ENCODE measurements at regions not wholly inside any gene's neighbourhood (a gene's known extent, or its start where the extent isn't known, plus 50 kb on each side); places are given as distances from the start of the nearest gene placed in this dataset.

DNA sequence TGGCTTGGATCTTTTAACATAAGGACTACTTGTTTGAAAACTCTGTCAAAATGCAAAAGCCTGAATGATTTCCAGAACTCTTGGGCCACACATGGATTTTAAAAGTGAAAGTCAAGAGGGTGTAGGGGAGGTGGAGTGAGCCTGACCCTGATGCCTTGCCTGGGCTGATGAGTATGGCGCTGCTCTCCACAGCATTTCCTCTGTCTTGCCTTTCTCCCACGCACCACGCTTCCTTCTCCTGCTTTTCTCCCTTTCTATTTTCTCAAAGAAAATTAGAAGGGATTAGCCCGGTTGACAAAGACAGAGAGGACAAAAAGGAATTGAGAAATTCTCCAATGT is 207.0 kb upstream of the CCDC68 start:
- Mint-ChIP-seq H3K9me3 (peaks cover 4% of the 10 kb centered on the region), H3K27ac (no peak overlapping the region), H3K4me1 (no peaks in the 10 kb centered on the region), H3K27me3 (peaks cover 5% of the 10 kb centered on the region), H3K4me3 (no peak overlapping the region), H3K36me3 (ENCODE audit: low read depth) (no peaks in the 10 kb centered on the region)
- ATAC-seq (replicated peaks): no peak

DNA sequence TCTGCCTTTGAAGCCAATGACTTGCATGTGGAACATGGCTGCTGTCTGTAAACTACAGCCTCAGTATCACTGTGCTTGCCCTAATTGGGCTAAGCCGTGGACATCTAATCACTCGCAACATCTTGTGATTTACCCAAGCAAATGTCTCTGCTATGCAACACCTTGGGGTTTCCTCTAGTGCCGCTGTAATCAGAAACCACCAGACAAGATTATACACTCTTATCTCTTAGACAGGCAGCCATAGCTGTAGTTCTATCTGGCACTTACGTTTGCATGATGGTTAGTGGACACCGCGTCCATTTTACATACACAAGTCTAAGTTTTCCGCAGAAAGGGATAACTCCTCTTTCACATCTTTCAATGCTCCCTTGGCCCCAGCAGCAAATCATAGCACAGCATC is 204.3 kb upstream of the CCDC68 start:
- ATAC-seq (replicated peaks): no peak
- peaks cover 5% of the 10 kb centered on the region for H3K27me3 Mint-ChIP-seq
- H3K4me3 Mint-ChIP-seq: no peak overlapping the region
- H3K4me1 Mint-ChIP-seq: no peaks in the 10 kb centered on the region
- no peaks in the 10 kb centered on the region for H3K36me3 Mint-ChIP-seq (ENCODE audit: low read depth)
- peaks cover 4% of the 10 kb centered on the region for H3K9me3 Mint-ChIP-seq
- no peak overlapping the region for H3K27ac Mint-ChIP-seq

DNA sequence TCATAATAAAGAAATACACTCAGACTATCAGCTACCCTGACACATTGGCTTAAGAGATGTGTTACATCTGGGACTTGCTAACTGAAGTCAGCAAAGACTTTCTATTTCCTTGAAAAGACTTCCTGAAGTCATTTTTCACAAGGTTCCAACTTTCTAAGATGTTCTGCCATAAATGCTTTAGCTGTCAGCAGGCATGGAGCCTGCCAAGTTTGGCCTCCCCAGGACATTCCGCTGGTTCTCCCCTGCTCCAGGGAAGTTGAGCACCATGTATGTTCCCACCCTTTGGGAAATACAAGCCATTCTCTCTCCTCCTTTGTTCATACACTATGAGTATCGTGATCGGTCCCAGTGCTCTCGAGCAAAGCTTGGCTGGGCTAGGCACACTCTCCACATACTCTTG is 202.7 kb upstream of the CCDC68 start:
- Mint-ChIP-seq H3K9me3 (peaks cover 4% of the 10 kb centered on the region), H3K27ac (no peak overlapping the region), H3K27me3 (peaks cover 5% of the 10 kb centered on the region), H3K36me3 (ENCODE audit: low read depth) (no peaks in the 10 kb centered on the region), H3K4me3 (no peak overlapping the region), H3K4me1 (no peaks in the 10 kb centered on the region)
- no peak for ATAC-seq (replicated peaks)

DNA sequence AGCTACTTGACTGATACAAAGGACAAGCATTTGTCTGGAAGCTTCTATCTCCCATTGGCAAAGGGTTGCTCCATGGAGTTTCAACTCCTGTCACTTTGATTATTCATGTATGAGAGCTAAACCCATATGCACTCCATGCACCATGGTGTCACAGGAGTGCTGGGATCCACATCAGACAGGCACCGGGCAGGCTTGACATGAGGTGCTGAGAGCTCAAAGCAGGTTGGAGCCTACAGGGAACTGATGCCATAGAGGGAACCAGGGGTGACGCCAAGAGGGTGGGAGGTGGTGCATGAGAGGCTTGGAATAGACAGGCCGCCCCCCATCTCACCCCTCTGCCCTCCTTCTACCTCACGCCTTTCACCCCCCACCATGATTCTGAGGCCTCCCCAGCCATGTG is 199.8 kb upstream of the CCDC68 start:
- Mint-ChIP-seq H3K27ac (no peak overlapping the region), H3K9me3 (peaks cover 4% of the 10 kb centered on the region), H3K27me3 (no peaks in the 10 kb centered on the region), H3K4me1 (no peaks in the 10 kb centered on the region), H3K36me3 (ENCODE audit: low read depth) (no peaks in the 10 kb centered on the region), H3K4me3 (no peak overlapping the region)
- ATAC-seq (replicated peaks): no peak

DNA sequence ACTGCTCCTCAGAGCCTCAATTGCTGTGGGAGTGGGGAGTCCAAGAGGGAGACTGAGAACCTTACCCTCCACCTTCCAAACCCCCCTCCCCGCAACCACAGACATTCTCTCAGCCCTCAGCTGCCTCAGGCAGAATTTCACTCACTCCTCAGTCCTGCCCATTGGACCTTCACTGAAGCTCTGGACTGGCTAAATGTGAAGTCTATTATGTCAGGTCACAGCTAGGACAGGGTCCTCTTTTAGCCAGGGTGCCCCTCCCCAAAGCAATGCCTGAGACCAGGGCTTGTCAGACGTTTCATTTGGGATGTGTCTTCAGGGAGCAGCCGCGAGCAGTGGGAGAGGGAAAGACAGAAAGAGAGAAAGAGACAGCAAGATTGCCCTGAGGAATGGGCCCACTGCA is 199.3 kb upstream of the CCDC68 start:
- Mint-ChIP-seq H3K27ac (no peak overlapping the region), H3K36me3 (ENCODE audit: low read depth) (no peaks in the 10 kb centered on the region), H3K4me3 (no peak overlapping the region), H3K4me1 (no peaks in the 10 kb centered on the region), H3K9me3 (peaks cover under 1% of the 10 kb centered on the region), H3K27me3 (no peaks in the 10 kb centered on the region)
- ATAC-seq (replicated peaks): no peak

DNA sequence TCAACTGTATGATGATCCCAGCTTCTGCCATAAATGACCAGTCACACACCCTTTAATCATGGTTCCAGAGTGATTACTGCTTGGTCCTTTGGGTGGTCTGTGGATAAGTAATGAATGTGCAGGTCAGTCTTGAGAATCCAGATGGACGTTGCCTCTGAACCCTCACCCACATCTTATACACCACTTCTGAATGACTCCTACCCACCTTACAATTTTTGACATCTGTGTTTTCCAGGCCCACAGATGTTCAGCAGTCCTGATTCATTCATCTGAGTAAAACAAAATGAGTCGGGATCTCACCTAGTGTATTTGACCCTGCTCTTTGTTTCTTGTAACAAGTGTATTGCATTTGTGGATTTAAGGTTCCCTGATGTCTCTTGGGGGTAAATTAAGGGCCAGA is 194.1 kb upstream of the CCDC68 start:
- H3K4me3 Mint-ChIP-seq: no peak overlapping the region
- H3K9me3 Mint-ChIP-seq: no peaks in the 10 kb centered on the region
- no peaks in the 10 kb centered on the region for H3K36me3 Mint-ChIP-seq (ENCODE audit: low read depth)
- no peak for ATAC-seq (replicated peaks)
- H3K4me1 Mint-ChIP-seq: no peaks in the 10 kb centered on the region
- peaks cover 8% of the 10 kb centered on the region for H3K27me3 Mint-ChIP-seq
- no peak overlapping the region for H3K27ac Mint-ChIP-seq

DNA sequence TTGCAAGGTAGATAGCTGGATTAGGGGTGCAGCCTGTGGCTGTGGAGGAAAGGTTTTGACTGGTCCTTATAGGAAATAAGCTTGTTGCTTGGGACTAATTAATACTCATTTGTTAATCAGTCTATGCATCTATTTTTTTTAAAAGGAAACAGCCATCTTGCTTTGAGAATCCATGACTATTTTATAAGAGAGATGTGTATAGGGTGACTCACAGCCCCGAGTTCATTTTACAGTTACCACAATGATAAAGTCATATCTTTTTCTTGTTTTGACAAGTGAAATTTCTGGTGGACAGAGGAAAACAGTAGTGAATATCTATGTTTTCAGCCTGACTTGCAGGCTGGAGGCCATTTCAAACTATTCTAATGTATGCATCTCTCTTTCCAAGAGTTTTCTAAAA is 193.5 kb upstream of the CCDC68 start:
- no peak for ATAC-seq (replicated peaks)

DNA sequence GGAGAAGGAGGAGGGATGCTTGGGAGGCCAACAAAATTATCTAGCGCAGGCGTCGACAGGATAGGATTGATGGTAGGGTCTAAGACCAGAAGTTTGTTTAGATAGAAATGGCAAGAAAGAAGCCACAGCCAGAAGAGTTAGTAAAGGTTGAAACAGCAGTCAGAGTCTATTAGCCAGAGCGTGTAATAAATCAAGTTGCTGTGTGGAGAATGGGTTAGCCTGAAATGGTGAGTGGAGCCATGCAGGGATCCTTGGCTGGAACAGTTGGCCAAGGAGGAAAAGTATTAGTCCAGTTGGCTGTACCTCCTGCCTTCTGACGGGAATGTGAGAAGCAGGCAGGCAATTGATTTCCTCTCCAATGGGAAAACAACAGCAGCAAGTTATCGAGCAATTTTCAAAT is 190.7 kb upstream of the CCDC68 start:
- H3K4me3 Mint-ChIP-seq: no peak overlapping the region
- no peaks in the 10 kb centered on the region for H3K9me3 Mint-ChIP-seq
- peaks cover 8% of the 10 kb centered on the region for H3K27me3 Mint-ChIP-seq
- H3K36me3 Mint-ChIP-seq (ENCODE audit: low read depth): no peaks in the 10 kb centered on the region
- no peaks in the 10 kb centered on the region for H3K4me1 Mint-ChIP-seq
- no peak overlapping the region for H3K27ac Mint-ChIP-seq
- no peak for ATAC-seq (replicated peaks)

More for the DNA sequence above, 193.5 kb upstream of the CCDC68 start:
- no peaks in the 10 kb centered on the region for H3K36me3 Mint-ChIP-seq (ENCODE audit: low read depth)
- H3K27ac Mint-ChIP-seq: no peak overlapping the region
- no peaks in the 10 kb centered on the region for H3K4me1 Mint-ChIP-seq
- H3K27me3 Mint-ChIP-seq: peaks cover 8% of the 10 kb centered on the region
- H3K9me3 Mint-ChIP-seq: no peaks in the 10 kb centered on the region
- H3K4me3 Mint-ChIP-seq: no peak overlapping the region

DNA sequence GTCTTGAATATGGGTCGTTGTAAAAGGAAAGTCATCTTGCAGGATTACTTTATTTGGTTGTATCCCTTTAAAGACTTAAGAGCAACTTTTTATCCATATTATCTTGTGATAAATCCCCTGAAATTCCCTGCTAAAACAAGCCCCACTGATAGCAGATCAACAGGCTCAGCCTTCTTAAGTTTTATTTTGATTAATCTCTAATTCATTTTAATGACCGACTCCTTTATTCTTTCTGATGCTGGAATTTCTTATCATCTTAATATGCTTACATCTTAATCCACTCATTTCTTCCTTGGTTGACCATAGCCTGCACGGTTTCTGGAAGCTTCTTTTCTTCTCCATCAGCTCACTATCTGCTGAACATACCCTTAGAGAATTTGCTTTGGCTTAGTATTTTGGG is 188.5 kb upstream of the CCDC68 start:
- peaks cover 8% of the 10 kb centered on the region for H3K27me3 Mint-ChIP-seq

DNA sequence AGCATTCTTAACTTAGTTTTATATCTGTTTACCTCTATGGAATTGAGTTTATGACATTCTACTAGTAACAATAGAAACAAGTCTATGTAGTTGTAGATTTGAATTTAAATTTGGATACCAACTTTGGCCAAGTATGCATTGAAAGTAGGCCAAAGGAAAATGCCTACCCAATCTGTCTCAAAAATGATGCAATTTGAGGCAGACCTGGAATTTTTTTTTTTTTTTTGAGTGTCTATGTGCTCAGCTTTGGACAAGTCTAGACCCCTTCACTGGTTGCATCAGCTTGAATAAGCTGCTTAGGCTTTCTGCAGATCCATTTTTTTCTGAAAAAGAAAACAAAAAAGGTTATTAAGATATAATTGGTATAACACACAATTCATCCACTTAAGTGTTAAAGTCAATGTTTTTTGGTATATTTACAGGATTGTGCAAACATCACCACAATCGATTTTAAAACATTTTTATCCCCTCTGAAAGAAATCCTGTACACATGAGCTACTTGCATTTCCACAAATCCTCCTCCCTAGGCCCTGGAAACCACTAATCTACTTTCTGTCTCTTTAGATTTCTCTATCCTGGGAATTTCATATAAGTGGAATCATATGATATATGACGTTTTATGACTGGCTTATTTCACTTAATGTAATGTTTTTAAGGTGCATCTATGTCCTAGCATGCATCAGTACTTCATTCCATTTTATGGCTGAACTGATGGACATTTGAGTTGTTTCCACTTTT is 185.1 kb upstream of the CCDC68 start:
- H3K27me3 Mint-ChIP-seq: peaks cover 7% of the 10 kb centered on the region
- no peaks in the 10 kb centered on the region for H3K36me3 Mint-ChIP-seq (ENCODE audit: low read depth)
- H3K4me3 Mint-ChIP-seq: no peak overlapping the region
- ATAC-seq (replicated peaks): no peak
- H3K4me1 Mint-ChIP-seq: no peaks in the 10 kb centered on the region
- no peak overlapping the region for H3K27ac Mint-ChIP-seq
- peaks cover 8% of the 10 kb centered on the region for H3K9me3 Mint-ChIP-seq

More for the DNA sequence above, 188.5 kb upstream of the CCDC68 start:
- Mint-ChIP-seq H3K4me3 (no peak overlapping the region), H3K36me3 (ENCODE audit: low read depth) (no peaks in the 10 kb centered on the region), H3K27ac (no peak overlapping the region), H3K9me3 (peaks cover 4% of the 10 kb centered on the region), H3K4me1 (no peaks in the 10 kb centered on the region)
- ATAC-seq (replicated peaks): no peak

DNA sequence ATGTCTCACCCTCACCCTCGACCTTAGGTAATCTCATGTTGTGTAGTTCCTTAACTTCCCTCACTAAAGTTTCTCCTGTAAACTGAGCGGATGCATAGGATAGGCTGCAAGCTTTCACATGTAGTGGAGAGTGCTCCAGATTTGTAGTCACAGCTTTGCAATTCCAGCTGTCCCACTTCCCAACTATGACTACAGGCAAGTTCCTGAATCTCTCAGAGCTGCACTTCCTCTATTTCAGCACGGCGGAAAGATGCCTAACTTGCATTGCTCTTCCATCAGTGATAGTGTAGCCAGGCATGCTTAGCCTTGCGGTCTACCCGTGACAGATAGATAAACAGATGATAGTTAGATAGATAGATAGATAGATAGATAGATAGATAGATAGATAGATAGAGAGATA is 183.1 kb upstream of the CCDC68 start:
- Mint-ChIP-seq H3K36me3 (ENCODE audit: low read depth) (no peaks in the 10 kb centered on the region), H3K4me3 (no peak overlapping the region), H3K27ac (no peak overlapping the region), H3K27me3 (peaks cover 5% of the 10 kb centered on the region), H3K9me3 (peaks cover 8% of the 10 kb centered on the region), H3K4me1 (no peaks in the 10 kb centered on the region)
- ATAC-seq (replicated peaks): no peak

DNA sequence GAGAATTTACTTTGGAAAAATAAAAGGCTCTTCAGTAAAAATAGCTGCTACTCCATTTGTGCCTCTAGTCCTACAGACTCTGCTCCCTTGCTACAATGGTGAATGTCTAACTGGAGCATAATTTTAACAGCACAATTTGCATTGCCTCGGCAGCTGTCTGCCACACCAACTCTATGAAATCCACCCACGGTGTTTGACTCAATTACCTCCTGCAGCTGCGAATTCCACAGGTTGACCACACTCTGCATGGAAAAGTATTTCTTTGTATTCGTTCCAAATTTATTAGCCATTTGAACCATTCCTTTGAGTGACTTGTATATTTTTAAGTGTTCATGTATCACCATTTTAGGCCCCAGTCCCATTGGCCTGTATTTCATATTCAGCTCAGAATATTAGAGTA is 182.1 kb upstream of the CCDC68 start:
- Mint-ChIP-seq H3K9me3 (peaks cover 8% of the 10 kb centered on the region), H3K36me3 (ENCODE audit: low read depth) (no peaks in the 10 kb centered on the region), H3K4me3 (no peak overlapping the region), H3K27ac (no peak overlapping the region), H3K4me1 (no peaks in the 10 kb centered on the region), H3K27me3 (peaks cover 5% of the 10 kb centered on the region)
- no peak for ATAC-seq (replicated peaks)

DNA sequence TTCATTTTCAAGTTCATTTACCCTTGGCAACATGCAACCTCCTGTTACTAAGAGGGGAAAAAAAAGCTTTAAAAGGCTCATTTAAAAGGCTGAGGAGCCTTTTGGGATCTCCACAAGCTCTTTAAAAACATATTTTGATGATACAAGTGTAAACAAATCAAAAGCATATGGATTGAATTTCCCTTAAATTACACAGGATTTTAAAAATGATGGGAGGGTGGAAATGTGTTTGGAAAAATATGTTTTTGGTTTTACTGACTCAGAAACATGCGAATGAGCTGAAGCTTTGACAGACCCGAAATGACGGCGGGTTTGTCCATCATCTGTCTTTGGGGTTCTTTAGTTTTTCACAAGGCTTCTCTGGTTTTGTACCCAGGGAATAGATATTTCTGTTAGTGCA is 180.6 kb upstream of the CCDC68 start:
- Mint-ChIP-seq H3K27ac (no peak overlapping the region), H3K27me3 (peaks cover 8% of the 10 kb centered on the region), H3K9me3 (peaks cover 8% of the 10 kb centered on the region), H3K4me1 (no peaks in the 10 kb centered on the region), H3K4me3 (no peak overlapping the region), H3K36me3 (ENCODE audit: low read depth) (no peaks in the 10 kb centered on the region)
- ATAC-seq (replicated peaks): no peak

DNA sequence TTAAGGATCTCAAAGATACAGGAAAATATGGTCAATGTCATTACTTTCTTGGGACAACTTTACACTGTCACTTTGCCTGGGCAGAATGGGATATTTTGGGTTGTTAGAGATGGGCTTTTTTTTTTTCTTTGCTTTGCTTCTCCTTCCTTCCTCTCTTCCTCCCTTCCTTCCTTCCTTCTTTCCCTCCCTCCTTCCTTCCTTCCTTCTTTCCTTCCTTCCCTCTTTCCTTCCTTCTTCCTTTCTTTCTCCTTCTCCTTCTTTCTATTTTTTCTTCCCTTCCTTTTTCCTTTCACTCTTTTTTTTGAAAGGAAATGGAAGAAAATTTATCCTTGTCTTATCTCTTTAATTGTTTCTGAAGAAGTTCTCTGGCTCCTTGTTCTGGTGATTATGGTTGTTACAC is 180.0 kb upstream of the CCDC68 start:
- peaks cover 8% of the 10 kb centered on the region for H3K9me3 Mint-ChIP-seq
- no peak overlapping the region for H3K4me3 Mint-ChIP-seq
- H3K27ac Mint-ChIP-seq: no peak overlapping the region
- peaks cover 8% of the 10 kb centered on the region for H3K27me3 Mint-ChIP-seq
- no peaks in the 10 kb centered on the region for H3K36me3 Mint-ChIP-seq (ENCODE audit: low read depth)
- no peak for ATAC-seq (replicated peaks)
- H3K4me1 Mint-ChIP-seq: no peaks in the 10 kb centered on the region

DNA sequence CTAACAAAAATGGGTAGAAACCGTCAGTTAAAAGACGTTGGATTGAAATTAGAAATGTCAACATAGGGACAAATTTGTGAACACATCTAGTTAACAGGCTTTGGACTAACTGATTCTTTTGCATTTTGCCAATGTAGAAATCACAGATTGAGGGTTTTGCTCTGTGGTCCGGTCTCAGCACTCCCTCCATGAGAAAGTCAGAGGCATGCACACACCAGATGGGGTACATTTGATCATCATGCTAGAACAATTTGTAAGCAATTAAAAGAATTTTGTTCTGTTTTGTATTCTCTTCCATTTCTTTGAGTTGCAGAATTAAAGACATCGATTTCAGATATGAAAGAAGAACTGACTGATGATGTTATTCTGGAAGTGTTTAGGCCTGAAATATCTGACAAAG is 179.1 kb upstream of the CCDC68 start:
- Mint-ChIP-seq H3K4me1 (no peaks in the 10 kb centered on the region), H3K4me3 (no peak overlapping the region), H3K27ac (no peak overlapping the region), H3K27me3 (peaks cover 8% of the 10 kb centered on the region), H3K9me3 (peaks cover 4% of the 10 kb centered on the region), H3K36me3 (ENCODE audit: low read depth) (no peaks in the 10 kb centered on the region)
- no peak for ATAC-seq (replicated peaks)

DNA sequence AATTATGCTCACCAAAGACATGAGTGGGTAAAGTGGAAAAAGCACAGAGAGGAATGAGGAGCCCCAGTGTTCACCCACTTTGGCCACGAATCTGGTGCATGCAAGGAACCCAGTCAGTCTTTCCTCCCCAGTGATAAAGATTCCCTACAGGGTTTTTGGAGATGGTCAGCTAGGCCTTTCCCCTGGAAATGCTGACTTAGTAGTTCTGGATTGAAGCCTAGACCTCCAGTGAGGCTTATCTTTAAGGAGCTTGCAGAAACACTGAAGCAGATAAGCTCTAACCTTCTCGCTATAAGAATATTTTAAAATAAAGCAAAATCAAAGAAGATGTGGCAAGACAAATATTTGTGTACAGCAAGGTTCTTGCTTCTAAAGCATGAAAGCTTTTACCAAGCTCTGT is 178.3 kb upstream of the CCDC68 start:
- no peaks in the 10 kb centered on the region for H3K4me1 Mint-ChIP-seq
- no peaks in the 10 kb centered on the region for H3K36me3 Mint-ChIP-seq (ENCODE audit: low read depth)

More for the DNA sequence above, 178.3 kb upstream of the CCDC68 start:
- no peak overlapping the region for H3K27ac Mint-ChIP-seq
- peaks cover 4% of the 10 kb centered on the region for H3K9me3 Mint-ChIP-seq
- peaks cover 13% of the 10 kb centered on the region for H3K27me3 Mint-ChIP-seq
- no peak for ATAC-seq (replicated peaks)
- H3K4me3 Mint-ChIP-seq: no peak overlapping the region

Data from activated T-helper 17 cell treated with anti-CD3 and anti-CD28 coated beads, Interleukin-2, amount 50 U/mL, for 72 hours (primary cell).